ENCODE measurements at regions not wholly inside any gene's neighbourhood (a gene's known extent, or its start where the extent isn't known, plus 50 kb on each side); places are given as distances from the start of the nearest gene placed in this dataset.

GRCh38 chr9:93776256-93776655, 178.9 kb downstream of the BARX1 start:
- Histone ChIP-seq H3K27me3 (ENCODE audit: control insufficient read depth, low read length) (peaks cover 3% of the 10 kb centered on the region; the same call in 1 of the 2 replicates), H3K27ac (ENCODE audit: low read depth, low read length) (no peak overlapping the region), H3K9me3 (ENCODE audit: control insufficient read depth, insufficient read depth, low read length) (no peaks in the 10 kb centered on the region), H3K4me3 (ENCODE audit: low read length) (no peak overlapping the region), H3K4me1 (ENCODE audit: control insufficient read depth, low read length) (no peaks in the 10 kb centered on the region), H3K36me3 (ENCODE audit: control insufficient read depth, low read length) (no peaks in the 10 kb centered on the region), H4K20me1 (ENCODE audit: control insufficient read depth, insufficient read depth, low read depth, low read length) (no peaks in the 10 kb centered on the region), H3K9me2 (replicated peaks; ENCODE audit: control insufficient read depth, low read length) (no peaks in the 10 kb centered on the region), H3K4me2 (ENCODE audit: low read length) (no peak overlapping the region), H3F3A (ENCODE audit: control insufficient read depth, insufficient read depth) (no peaks in the 10 kb centered on the region), H3K79me2 (ENCODE audit: control insufficient read depth, low read length) (no peaks in the 10 kb centered on the region)
- TF ChIP-seq EZH2phosphoT487 (IDR thresholded peaks at IDR 0.05; ENCODE audit: borderline replicate concordance, low read length): no peak
- TF ChIP-seq, protein P1, sequence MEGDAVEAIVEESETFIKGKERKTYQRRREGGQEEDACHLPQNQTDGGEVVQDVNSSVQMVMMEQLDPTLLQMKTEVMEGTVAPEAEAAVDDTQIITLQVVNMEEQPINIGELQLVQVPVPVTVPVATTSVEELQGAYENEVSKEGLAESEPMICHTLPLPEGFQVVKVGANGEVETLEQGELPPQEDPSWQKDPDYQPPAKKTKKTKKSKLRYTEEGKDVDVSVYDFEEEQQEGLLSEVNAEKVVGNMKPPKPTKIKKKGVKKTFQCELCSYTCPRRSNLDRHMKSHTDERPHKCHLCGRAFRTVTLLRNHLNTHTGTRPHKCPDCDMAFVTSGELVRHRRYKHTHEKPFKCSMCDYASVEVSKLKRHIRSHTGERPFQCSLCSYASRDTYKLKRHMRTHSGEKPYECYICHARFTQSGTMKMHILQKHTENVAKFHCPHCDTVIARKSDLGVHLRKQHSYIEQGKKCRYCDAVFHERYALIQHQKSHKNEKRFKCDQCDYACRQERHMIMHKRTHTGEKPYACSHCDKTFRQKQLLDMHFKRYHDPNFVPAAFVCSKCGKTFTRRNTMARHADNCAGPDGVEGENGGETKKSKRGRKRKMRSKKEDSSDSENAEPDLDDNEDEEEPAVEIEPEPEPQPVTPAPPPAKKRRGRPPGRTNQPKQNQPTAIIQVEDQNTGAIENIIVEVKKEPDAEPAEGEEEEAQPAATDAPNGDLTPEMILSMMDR (IDR thresholded peaks at IDR 0.05; ENCODE audit: low read depth, low read length, poor library complexity, severe bottlenecking): no peak

GRCh38 chr9:93774331-93775102, 180.6 kb downstream of the BARX1 start:
- H3K27me3 ChIP-seq (ENCODE audit: control insufficient read depth, low read length): no peaks in the 10 kb centered on the region
- H3F3A ChIP-seq (ENCODE audit: control insufficient read depth, insufficient read depth): no peaks in the 10 kb centered on the region
- no peak for TF ChIP-seq EZH2phosphoT487 (IDR thresholded peaks at IDR 0.05; ENCODE audit: borderline replicate concordance, low read length)
- TF ChIP-seq, protein P1 (IDR thresholded peaks at IDR 0.05; ENCODE audit: low read depth, low read length, poor library complexity, severe bottlenecking): no peak
- no peaks in the 10 kb centered on the region for H4K20me1 ChIP-seq (ENCODE audit: control insufficient read depth, insufficient read depth, low read depth, low read length)
- no peaks in the 10 kb centered on the region for H3K9me2 ChIP-seq (replicated peaks; ENCODE audit: control insufficient read depth, low read length)
- H3K4me3 ChIP-seq (ENCODE audit: low read length): no peak overlapping the region
- H3K4me2 ChIP-seq (ENCODE audit: low read length): no peak overlapping the region
- no peaks in the 10 kb centered on the region for H3K9me3 ChIP-seq (ENCODE audit: control insufficient read depth, insufficient read depth, low read length)
- no peaks in the 10 kb centered on the region for H3K36me3 ChIP-seq (ENCODE audit: control insufficient read depth, low read length)
- H3K4me1 ChIP-seq (ENCODE audit: control insufficient read depth, low read length): no peaks in the 10 kb centered on the region
- no peaks in the 10 kb centered on the region for H3K79me2 ChIP-seq (ENCODE audit: control insufficient read depth, low read length)
- H3K27ac ChIP-seq (ENCODE audit: low read depth, low read length): no peak overlapping the region

DNA sequence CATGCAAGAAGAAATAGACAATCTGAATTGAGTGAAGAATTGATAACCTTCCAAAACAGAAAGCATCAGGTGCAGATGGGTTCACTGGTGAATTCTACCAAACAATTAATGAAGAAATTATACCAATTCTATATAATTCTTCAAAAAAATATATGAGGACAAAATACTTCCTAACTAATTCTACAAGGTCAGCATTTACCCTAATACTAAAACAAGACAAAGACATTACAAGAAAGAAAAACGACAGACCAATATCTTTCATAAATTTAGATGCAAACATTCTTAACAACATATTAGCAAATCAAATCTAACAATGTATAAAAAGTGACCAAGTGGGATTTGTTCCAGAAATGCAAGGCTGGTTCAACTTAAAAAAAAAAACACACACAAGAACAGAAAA, 183.9 kb downstream of the BARX1 start:
- no peaks in the 10 kb centered on the region for H3K9me3 ChIP-seq (ENCODE audit: control insufficient read depth, insufficient read depth, low read length)
- H3K4me3 ChIP-seq (ENCODE audit: low read length): no peak overlapping the region
- no peaks in the 10 kb centered on the region for H3K27me3 ChIP-seq (ENCODE audit: control insufficient read depth, low read length)
- TF ChIP-seq, protein P1 (IDR thresholded peaks at IDR 0.05; ENCODE audit: low read depth, low read length, poor library complexity, severe bottlenecking): no peak
- TF ChIP-seq EZH2phosphoT487 (IDR thresholded peaks at IDR 0.05; ENCODE audit: borderline replicate concordance, low read length): no peak
- no peaks in the 10 kb centered on the region for H3K36me3 ChIP-seq (ENCODE audit: control insufficient read depth, low read length)
- H3K9me2 ChIP-seq (replicated peaks; ENCODE audit: control insufficient read depth, low read length): no peaks in the 10 kb centered on the region
- no peak overlapping the region for H3K4me2 ChIP-seq (ENCODE audit: low read length)
- H3F3A ChIP-seq (ENCODE audit: control insufficient read depth, insufficient read depth): no peaks in the 10 kb centered on the region
- H3K27ac ChIP-seq (ENCODE audit: low read depth, low read length): no peak overlapping the region
- H3K79me2 ChIP-seq (ENCODE audit: control insufficient read depth, low read length): no peaks in the 10 kb centered on the region
- H4K20me1 ChIP-seq (ENCODE audit: control insufficient read depth, insufficient read depth, low read depth, low read length): no peaks in the 10 kb centered on the region
- no peaks in the 10 kb centered on the region for H3K4me1 ChIP-seq (ENCODE audit: control insufficient read depth, low read length)

Data from DOHH2 (cell line).